ENCODE measurements at regions not wholly inside any gene's neighbourhood (a gene's known extent, or its start where the extent isn't known, plus 50 kb on each side); places are given as distances from the start of the nearest gene placed in this dataset.

- no peak overlapping the region for H3K56ac ChIP-seq (replicated peaks; ENCODE audit: insufficient read length, low read depth, low read length)
- WGBS, 2 experiments (ENCODE audit: extremely low coverage in 1 of 2, insufficient coverage in 1 of 2, insufficient read length in 1 of 2, insufficient replicate concordance in 2 of 2, low coverage in 1 of 2, low lambda C conversion rate in 2 of 2, missing lambda C conversion rate in 1 of 2): 90% methylated on average over 9 of the region's 9 CpGs; no CpG with 5 or more reads in 1 of the 2 experiments
- no peak overlapping the region for H2AK5ac ChIP-seq (ENCODE audit: low read depth, low read length)
- DNase-seq (ENCODE audit: low read depth in 1 of 2, low spot score in 2 of 2): no peak
- H3K4ac ChIP-seq (replicated peaks; ENCODE audit: insufficient read length, low read depth, low read length): no peak overlapping the region
- ChIA-PET POLR2A (ENCODE audit: partially characterized antibody) (interaction anchor here (1.0 kb wide), 1 partner anchor 317 kb away, joined by 3 read pairs; no protein-coding TSS in a partner anchor), CTCF (ENCODE audit: partially characterized antibody) (interaction anchor here (0.7 to 2.0 kb wide), 3 partner anchors 18 to 408 kb away, joined by 3 to 5 read pairs (median 3); no protein-coding TSS in a partner anchor)
- H3K36me3 ChIP-seq (ENCODE audit: control insufficient read depth in 2 of 4, insufficient read depth in 4 of 4, low read length in 3 of 4): no peaks in the 10 kb centered on the region
- no peak overlapping the region for H3K4me2 ChIP-seq (ENCODE audit: insufficient read depth in 1 of 2, low read depth in 2 of 2, low read length in 2 of 2)
- H3K27ac ChIP-seq (ENCODE audit: low read depth, low read length): no peak overlapping the region
- H4K20me1 ChIP-seq (replicated peaks in 1 of 2; ENCODE audit: control insufficient read depth in 1 of 2, insufficient read depth in 2 of 2, low read length in 2 of 2): no peaks in the 10 kb centered on the region
- H3K4me1 ChIP-seq (replicated peaks in 1 of 4; ENCODE audit: control insufficient read depth in 3 of 4, insufficient read depth in 4 of 4, low read length in 3 of 4): peaks cover 3 to 16% (median 13%) of the 10 kb centered on the region in 4 experiments
- H2BK20ac ChIP-seq (ENCODE audit: low read length): no peak overlapping the region
- no peak overlapping the region for H3K9ac ChIP-seq (replicated peaks in 1 of 4; ENCODE audit: extremely low read depth in 1 of 4, low read depth in 3 of 4, low read length in 3 of 4)
- peak overlapping the region; percentile 72 for H2AFZ ChIP-seq (ENCODE audit: low read length)
- H3K27me3 ChIP-seq (replicated peaks in 1 of 4; ENCODE audit: control insufficient read depth in 3 of 4, extremely low read depth in 1 of 4, insufficient read depth in 3 of 4, low read length in 3 of 4): no peaks in the 10 kb centered on the region
- no peak overlapping the region for H2BK5ac ChIP-seq (ENCODE audit: low read depth, low read length)
- H3K23me2 ChIP-seq (ENCODE audit: low read depth, low read length): no peaks in the 10 kb centered on the region; the same call in 1 of the 2 replicates
- no peak overlapping the region for H2BK12ac ChIP-seq (ENCODE audit: low read depth, low read length)
- no peaks in the 10 kb centered on the region for H3K79me2 ChIP-seq (ENCODE audit: control insufficient read depth in 1 of 2, insufficient read depth in 2 of 2, low read length in 2 of 2)
- H4K8ac ChIP-seq (ENCODE audit: extremely low read depth, insufficient read depth, low read length): no peak overlapping the region
- FAIRE-seq: no peak
- H3K23ac ChIP-seq (ENCODE audit: insufficient read length): no peak overlapping the region
- H3K9me3 ChIP-seq (ENCODE audit: insufficient read depth in 2 of 2, low read depth in 1 of 2, low read length in 1 of 2): no peaks in the 10 kb centered on the region
- no peaks in the 10 kb centered on the region for H3K79me1 ChIP-seq (ENCODE audit: low read depth, low read length)
- TF ChIP-seq POLR2A (IDR thresholded peaks at IDR 0.05; ENCODE audit: control extremely low read depth in 1 of 2, low read depth in 2 of 2, low read length in 2 of 2): no peak
- H4K91ac ChIP-seq (replicated peaks; ENCODE audit: insufficient read length, low read length): no peak overlapping the region
- no peak overlapping the region for H4K5ac ChIP-seq (ENCODE audit: insufficient read length, low read depth, low read length)
- no peak overlapping the region for H3K14ac ChIP-seq (ENCODE audit: insufficient read length)
- H2BK15ac ChIP-seq (ENCODE audit: low read length): no peak overlapping the region
- no peak overlapping the region for H2BK120ac ChIP-seq (replicated peaks; ENCODE audit: low read depth, low read length)
- no peak overlapping the region for H3K18ac ChIP-seq (ENCODE audit: extremely low read depth, low read length)
- no peak overlapping the region for H3K4me3 ChIP-seq (ENCODE audit: extremely low read depth in 1 of 4, insufficient read depth in 2 of 4, low read depth in 3 of 4, low read length in 4 of 4)
Observed at GRCh38 chr16:73547552-73548403, 499.9 kb upstream of the ZFHX3 start.

All from H1 (cell line).